22Rv1 (cell line): ENCODE measurements at regions not wholly inside any gene's neighbourhood (a gene's known extent, or its start where the extent isn't known, plus 50 kb on each side); places are given as distances from the start of the nearest gene placed in this dataset.

ENCODE experiments used
- ZFX ChIP-seq: fragments of 450-650 bp; IDR thresholded peaks from 2 replicates; pipeline ENCODE4 v1.6.1; 2017; ENCODE audit warnings: antibody characterized with exemption, borderline replicate concordance
- TF ChIP-seq, protein P1 (sequence below): fragments of 450-650 bp; IDR thresholded peaks from 2 replicates; pipeline ENCODE4 v1.5.1; 2017; ENCODE audit warnings: mild to moderate bottlenecking

DNA sequence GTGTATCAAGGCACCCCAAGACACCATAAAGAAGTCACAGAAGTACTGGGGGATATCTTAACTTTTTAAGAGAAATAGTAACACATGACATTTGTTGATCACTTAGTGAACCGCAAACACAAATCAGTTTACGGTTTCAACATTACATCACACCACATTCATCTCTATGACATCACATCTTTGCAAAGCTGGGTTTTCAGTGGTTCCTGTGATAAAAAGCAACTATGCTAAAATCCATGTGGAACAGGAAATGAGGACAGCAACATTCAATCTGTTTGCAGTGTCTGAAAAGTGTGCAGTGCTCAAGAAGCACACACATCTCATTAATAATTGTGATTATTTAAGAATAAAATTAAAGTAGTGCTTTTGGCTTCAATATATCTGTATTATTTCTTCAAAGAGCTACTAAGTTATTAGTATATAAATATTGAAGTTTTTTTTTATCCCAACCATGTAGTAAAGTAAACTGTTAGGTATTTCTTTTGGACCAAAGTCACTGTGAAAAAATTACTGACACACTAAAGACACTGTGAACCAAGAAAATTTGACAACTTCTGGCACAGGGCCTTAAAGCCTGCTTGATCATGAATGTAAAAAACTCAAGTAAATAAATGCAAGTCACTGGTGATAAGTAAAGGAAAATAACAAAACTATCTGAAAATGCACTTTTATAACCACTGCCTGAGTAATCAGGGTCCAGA lies 156.0 kb upstream of the SOX6 start:
- TF ChIP-seq, protein P1, sequence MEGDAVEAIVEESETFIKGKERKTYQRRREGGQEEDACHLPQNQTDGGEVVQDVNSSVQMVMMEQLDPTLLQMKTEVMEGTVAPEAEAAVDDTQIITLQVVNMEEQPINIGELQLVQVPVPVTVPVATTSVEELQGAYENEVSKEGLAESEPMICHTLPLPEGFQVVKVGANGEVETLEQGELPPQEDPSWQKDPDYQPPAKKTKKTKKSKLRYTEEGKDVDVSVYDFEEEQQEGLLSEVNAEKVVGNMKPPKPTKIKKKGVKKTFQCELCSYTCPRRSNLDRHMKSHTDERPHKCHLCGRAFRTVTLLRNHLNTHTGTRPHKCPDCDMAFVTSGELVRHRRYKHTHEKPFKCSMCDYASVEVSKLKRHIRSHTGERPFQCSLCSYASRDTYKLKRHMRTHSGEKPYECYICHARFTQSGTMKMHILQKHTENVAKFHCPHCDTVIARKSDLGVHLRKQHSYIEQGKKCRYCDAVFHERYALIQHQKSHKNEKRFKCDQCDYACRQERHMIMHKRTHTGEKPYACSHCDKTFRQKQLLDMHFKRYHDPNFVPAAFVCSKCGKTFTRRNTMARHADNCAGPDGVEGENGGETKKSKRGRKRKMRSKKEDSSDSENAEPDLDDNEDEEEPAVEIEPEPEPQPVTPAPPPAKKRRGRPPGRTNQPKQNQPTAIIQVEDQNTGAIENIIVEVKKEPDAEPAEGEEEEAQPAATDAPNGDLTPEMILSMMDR: no peak
- no peak for TF ChIP-seq ZFX
